Keratinocyte (primary cell): ENCODE measurements at regions not wholly inside any gene's neighbourhood (a gene's known extent, or its start where the extent isn't known, plus 50 kb on each side); places are given as distances from the start of the nearest gene placed in this dataset.

Source experiments
- CTCF ChIP-seq, 3 experiments: IDR thresholded peaks in 1 of 3; conservative IDR thresholded peaks in 1 of 3; optimal IDR thresholded peaks in 1 of 3; 2 replicates in 2 of 3; 3 replicates in 1 of 3; pipeline versions ENCODE3 to v1.5.1; 2011; ENCODE audit warnings: low read length in 3 of 3, mild to moderate bottlenecking in 3 of 3, moderate library complexity in 2 of 3, control low read depth in 1 of 3, inconsistent platforms in 1 of 3; ENCODE audit not compliant: insufficient read depth in 2 of 3; ENCODE audit errors: extremely low read depth in 1 of 3
- EZH2 ChIP-seq: IDR thresholded peaks from one replicate; pipeline ENCODE4 v1.6.1; 2012; ENCODE audit warnings: inconsistent platforms, mild to moderate bottlenecking, low read length, moderate library complexity

- TF ChIP-seq CTCF (optimal IDR thresholded peaks at IDR 0.05 in 1 of 3, IDR thresholded peaks at IDR 0.05 in 1 of 3, conservative IDR thresholded peaks at IDR 0.05 in 1 of 3; ENCODE audit: extremely low read depth in 1 of 3, insufficient read depth in 2 of 3, low read length in 3 of 3) (no peak), EZH2 (no peak)
Measured at GRCh38 chr10:46198516-46198915, 88.3 kb upstream of the ANTXRL start.
